OCI-LY3 (cell line): ENCODE measurements at regions not wholly inside any gene's neighbourhood (a gene's known extent, or its start where the extent isn't known, plus 50 kb on each side); places are given as distances from the start of the nearest gene placed in this dataset.

Experiments used
- H2AFZ ChIP-seq: fragments of 200-600, 300-600 bp; shearing (Covaris generic); 2 replicates; pipeline ENCODE4 v1.6.0; 2014; ENCODE audit warnings: antibody characterized with exemption, low read depth, low read length
- H3K27ac ChIP-seq: fragments of 200-600, 300-600 bp; sonication (generic); 2 replicates; pipeline ENCODE4 v1.5.1; 2014; ENCODE audit warnings: mild to moderate bottlenecking, low read length, moderate library complexity, mixed read lengths
- H3K27me3 ChIP-seq: fragments of 200-600, 300-600 bp; sonication (generic); 2 replicates; pipeline ENCODE4 v1.6.1; 2014; ENCODE audit warnings: low read depth, low read length, mixed read lengths
- H3K36me3 ChIP-seq: fragments of 200-600, 300-600 bp; sonication (generic); replicated peaks from 2 replicates; pipeline ENCODE3; 2014; ENCODE audit warnings: low read depth, low read length, mixed read lengths
- H3K4me1 ChIP-seq: fragments of 300-600, 200-600 bp; sonication (generic); 2 replicates; pipeline ENCODE4 v1.6.1; 2014; ENCODE audit warnings: low read length, mixed read lengths
- H3K4me2 ChIP-seq: fragments of 200-600, 300-600 bp; sonication (generic); 2 replicates; pipeline ENCODE4 v1.6.1; 2014; ENCODE audit warnings: low read length, mixed read lengths
- H3K4me3 ChIP-seq: fragments of 300-600, 200-600 bp; sonication (generic); 2 replicates; pipeline ENCODE4 v1.5.1; 2014; ENCODE audit warnings: antibody characterized with exemption, mild to moderate bottlenecking, low read length, moderate library complexity
- H3K79me2 ChIP-seq: fragments of 300-600, 200-600 bp; shearing (Covaris generic); 2 replicates; pipeline ENCODE4 v1.6.1; 2014; ENCODE audit warnings: mild to moderate bottlenecking, low read length, mixed read lengths
- H3K9ac ChIP-seq: fragments of 300-600, 200-600 bp; shearing (Covaris generic); 2 replicates; pipeline ENCODE4 v1.6.0; 2014; ENCODE audit warnings: mild to moderate bottlenecking, low read length, moderate library complexity
- H3K9me3 ChIP-seq: fragments of 200-600, 300-600 bp; shearing (Covaris generic); 2 replicates; pipeline ENCODE4 v1.6.1; 2014; ENCODE audit warnings: low read length, mixed read lengths; ENCODE audit not compliant: insufficient read depth
- H4K20me1 ChIP-seq: fragments of 200-600, 300-600 bp; sonication (generic); 2 replicates; pipeline ENCODE4 v1.6.1; 2016; ENCODE audit warnings: low read length, mixed read lengths; ENCODE audit not compliant: insufficient read depth
- EZH2phosphoT487 ChIP-seq: fragments of 200-600 bp; shearing (Covaris generic); IDR thresholded peaks from 2 replicates; pipeline ENCODE4 v1.6.1; 2018; ENCODE audit warnings: antibody characterized with exemption, mixed run types, low read depth
- TF ChIP-seq, protein P1 (sequence below): fragments of 200-600, 300-600 bp; sonication (generic); IDR thresholded peaks from 2 replicates; pipeline ENCODE4 v1.5.1; 2014; ENCODE audit warnings: antibody characterized with exemption, low read length, low read depth

- H3K9ac ChIP-seq: no peak overlapping the region
- TF ChIP-seq EZH2phosphoT487: no peak
- TF ChIP-seq, protein P1, sequence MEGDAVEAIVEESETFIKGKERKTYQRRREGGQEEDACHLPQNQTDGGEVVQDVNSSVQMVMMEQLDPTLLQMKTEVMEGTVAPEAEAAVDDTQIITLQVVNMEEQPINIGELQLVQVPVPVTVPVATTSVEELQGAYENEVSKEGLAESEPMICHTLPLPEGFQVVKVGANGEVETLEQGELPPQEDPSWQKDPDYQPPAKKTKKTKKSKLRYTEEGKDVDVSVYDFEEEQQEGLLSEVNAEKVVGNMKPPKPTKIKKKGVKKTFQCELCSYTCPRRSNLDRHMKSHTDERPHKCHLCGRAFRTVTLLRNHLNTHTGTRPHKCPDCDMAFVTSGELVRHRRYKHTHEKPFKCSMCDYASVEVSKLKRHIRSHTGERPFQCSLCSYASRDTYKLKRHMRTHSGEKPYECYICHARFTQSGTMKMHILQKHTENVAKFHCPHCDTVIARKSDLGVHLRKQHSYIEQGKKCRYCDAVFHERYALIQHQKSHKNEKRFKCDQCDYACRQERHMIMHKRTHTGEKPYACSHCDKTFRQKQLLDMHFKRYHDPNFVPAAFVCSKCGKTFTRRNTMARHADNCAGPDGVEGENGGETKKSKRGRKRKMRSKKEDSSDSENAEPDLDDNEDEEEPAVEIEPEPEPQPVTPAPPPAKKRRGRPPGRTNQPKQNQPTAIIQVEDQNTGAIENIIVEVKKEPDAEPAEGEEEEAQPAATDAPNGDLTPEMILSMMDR: no peak
- H3K27ac ChIP-seq: no peak overlapping the region
- no peaks in the 10 kb centered on the region for H3K9me3 ChIP-seq
- no peaks in the 10 kb centered on the region for H3K79me2 ChIP-seq
- H3K4me3 ChIP-seq: no peak overlapping the region
- H2AFZ ChIP-seq: no peak overlapping the region
- H3K27me3 ChIP-seq: no peaks in the 10 kb centered on the region
- H3K36me3 ChIP-seq: no peaks in the 10 kb centered on the region
- no peaks in the 10 kb centered on the region for H4K20me1 ChIP-seq
- H3K4me2 ChIP-seq: no peak overlapping the region
- peaks cover 11% of the 10 kb centered on the region for H3K4me1 ChIP-seq
Measured at GRCh38 chr1:30633294-30633693, 90.1 kb downstream of the MATN1 start.

DNA sequence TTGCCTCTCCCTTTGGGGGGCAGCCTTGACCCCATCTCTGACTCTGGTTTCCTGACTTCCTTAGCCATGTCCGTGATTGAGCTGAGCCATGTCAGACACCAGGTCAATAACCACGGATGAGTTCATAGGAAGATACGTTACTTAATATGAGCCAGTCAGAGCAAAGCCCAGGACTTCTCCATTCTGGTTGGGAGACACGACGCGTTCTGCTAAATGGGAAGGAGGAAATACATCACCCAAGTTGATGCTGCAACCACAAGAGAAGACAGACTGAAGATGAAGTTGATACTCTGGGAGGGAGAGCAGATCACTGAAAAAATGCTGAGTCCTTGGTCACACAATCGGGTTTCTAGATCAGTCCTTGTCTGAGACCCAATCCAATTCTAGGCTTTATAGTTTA, 90.9 kb downstream of the MATN1 start:
- H3K9ac ChIP-seq: no peak overlapping the region
- no peak overlapping the region for H2AFZ ChIP-seq
- no peak overlapping the region for H3K4me3 ChIP-seq
- H3K27me3 ChIP-seq: no peaks in the 10 kb centered on the region; the same call in 1 of the 2 replicates
- H3K27ac ChIP-seq: no peak overlapping the region
- no peaks in the 10 kb centered on the region for H3K36me3 ChIP-seq
- no peaks in the 10 kb centered on the region for H3K9me3 ChIP-seq
- H4K20me1 ChIP-seq: no peaks in the 10 kb centered on the region
- peaks cover 11% of the 10 kb centered on the region for H3K4me1 ChIP-seq
- no peak overlapping the region for H3K4me2 ChIP-seq
- no peaks in the 10 kb centered on the region for H3K79me2 ChIP-seq
- no peak for TF ChIP-seq EZH2phosphoT487
- TF ChIP-seq, protein P1: no peak

DNA sequence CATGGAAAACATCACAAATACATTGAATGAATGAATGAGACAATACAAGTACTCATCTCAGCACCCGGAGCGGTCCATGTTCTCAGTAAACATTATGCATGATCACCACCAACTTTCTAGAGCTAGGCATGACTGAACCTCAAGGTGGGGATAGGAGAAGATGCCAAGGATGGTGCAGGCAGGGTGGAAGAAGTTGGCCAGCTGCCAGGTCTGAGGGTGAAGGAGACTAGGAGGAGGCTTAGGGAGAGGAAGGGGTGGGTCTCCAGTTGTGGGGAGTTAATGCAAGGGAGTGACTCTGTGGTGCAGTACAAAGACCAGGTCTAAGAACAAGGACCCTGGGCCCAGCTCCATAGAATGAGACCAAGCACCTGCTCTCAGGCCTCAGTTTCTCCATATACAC, 91.7 kb downstream of the MATN1 start:
- Histone ChIP-seq H3K4me1 (peaks cover 11% of the 10 kb centered on the region), H3K79me2 (no peaks in the 10 kb centered on the region), H4K20me1 (no peaks in the 10 kb centered on the region), H3K27me3 (peaks cover 3% of the 10 kb centered on the region; the same call in 1 of the 2 replicates), H2AFZ (no peak overlapping the region), H3K36me3 (no peaks in the 10 kb centered on the region), H3K27ac (no peak overlapping the region), H3K9ac (no peak overlapping the region), H3K4me2 (no peak overlapping the region), H3K4me3 (no peak overlapping the region), H3K9me3 (0 out of 2 replicates have a peak, but pooled peaks cover 3% of the 10 kb centered on the region)
- TF ChIP-seq, protein P1: no peak
- no peak for TF ChIP-seq EZH2phosphoT487

DNA sequence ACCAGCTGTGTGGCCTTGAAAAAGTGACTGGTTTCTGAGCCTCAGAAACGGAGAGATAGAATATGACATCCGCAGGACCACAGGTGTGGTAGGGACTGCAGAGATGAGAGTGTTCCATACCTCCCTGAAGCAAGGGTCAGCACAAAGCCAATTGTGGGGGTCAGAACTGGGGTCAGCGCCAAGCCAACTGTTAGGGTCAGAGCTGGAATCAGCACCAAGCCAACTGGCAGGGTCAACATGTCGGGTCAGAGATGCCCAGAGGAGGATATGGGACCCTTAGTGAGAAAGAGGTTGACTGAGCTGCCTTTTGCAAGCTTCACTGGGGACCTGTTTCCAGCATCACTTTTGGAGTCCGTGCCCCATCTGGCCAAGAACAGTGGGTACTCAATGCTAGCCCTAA, 93.9 kb downstream of the MATN1 start:
- H3K4me1 ChIP-seq: no peaks in the 10 kb centered on the region
- no peak overlapping the region for H3K4me2 ChIP-seq
- no peak for TF ChIP-seq EZH2phosphoT487
- TF ChIP-seq, protein P1: no peak
- 0 out of 2 replicates have a peak, but pooled peaks cover 3% of the 10 kb centered on the region for H3K9me3 ChIP-seq
- no peak overlapping the region for H3K9ac ChIP-seq
- H3K27me3 ChIP-seq: peaks cover 5% of the 10 kb centered on the region; the same call in 1 of the 2 replicates
- no peak overlapping the region for H3K27ac ChIP-seq
- H4K20me1 ChIP-seq: no peaks in the 10 kb centered on the region
- H3K4me3 ChIP-seq: no peak overlapping the region
- no peaks in the 10 kb centered on the region for H3K79me2 ChIP-seq
- no peak overlapping the region for H2AFZ ChIP-seq
- H3K36me3 ChIP-seq: no peaks in the 10 kb centered on the region
